ENCODE measurements at regions not wholly inside any gene's neighbourhood (a gene's known extent, or its start where the extent isn't known, plus 50 kb on each side); places are given as distances from the start of the nearest gene placed in this dataset.

GRCh38 chr14:97306760-97307246, 509.6 kb downstream of the VRK1 start:
- DNase-seq: peak in 1 of 5 donors; percentile 66

DNA sequence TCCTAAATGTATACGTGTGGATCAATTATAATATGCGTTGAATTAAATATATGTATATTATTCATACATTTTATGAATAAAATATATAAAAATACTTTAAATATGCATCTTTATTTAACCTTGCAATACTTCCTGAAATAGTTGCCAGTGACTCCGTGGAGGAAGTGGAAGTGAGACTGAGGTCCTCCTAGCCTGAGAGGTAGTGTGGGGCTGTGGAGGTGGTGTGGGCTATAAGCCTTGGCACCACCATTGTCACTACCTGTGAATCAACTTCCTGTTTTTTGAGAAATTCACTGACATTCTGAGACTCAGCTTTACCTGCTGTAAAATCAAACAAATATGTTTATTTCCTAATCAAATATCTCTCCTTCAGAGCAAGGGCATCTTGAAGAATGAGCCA, 514.2 kb downstream of the VRK1 start:
- DNase-seq: no peak

DNA sequence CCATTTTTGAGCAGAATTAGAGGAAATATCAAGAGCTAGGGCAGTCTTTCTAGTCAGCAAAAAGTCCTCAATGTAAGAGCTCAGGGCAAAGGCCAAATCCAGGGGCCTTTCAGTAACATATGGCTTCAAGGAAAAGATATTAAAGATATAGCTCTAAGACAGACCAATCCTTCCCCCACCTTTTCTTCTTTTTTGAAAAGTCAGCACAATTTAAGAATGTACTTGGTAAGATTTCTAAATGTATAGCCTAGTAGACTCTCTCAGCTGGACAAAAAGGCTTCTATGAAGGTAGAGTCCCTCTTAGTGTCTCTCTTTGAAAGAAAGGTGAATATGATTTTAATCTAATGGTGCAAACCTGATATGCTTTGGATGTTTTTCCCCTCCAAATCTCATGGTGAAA, 515.7 kb downstream of the VRK1 start:
- DNase-seq: no peak

GRCh38 chr14:97315790-97316189, 518.6 kb downstream of the VRK1 start:
- no peak for DNase-seq

- DNase-seq: no peak
Observed at GRCh38 chr14:97318380-97318779, 521.2 kb downstream of the VRK1 start.

GRCh38 chr14:97319691-97320090, 522.5 kb downstream of the VRK1 start:
- DNase-seq: no peak

GRCh38 chr14:97328743-97329142, 531.6 kb downstream of the VRK1 start:
- DNase-seq: no peak

DNA sequence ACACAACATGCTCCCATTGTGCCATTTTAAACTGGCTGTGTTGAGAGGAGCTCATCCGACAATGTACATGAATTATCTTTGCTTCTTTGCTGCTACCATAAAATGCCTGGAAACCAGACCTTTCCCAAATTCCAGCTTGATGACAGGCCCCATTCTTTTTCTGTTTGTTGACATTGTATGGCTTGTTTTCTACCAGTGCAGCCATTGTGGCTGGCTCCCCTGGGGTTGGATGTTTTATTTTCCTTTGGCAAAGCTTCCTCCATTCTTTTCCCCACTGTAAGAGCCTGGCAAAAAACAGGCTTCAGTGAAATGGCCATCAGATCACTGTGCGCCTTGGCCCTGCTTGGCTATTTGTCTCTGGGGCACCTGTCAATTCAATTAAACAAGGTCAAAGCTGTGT, 532.5 kb downstream of the VRK1 start:
- DNase-seq: no peak

DNA sequence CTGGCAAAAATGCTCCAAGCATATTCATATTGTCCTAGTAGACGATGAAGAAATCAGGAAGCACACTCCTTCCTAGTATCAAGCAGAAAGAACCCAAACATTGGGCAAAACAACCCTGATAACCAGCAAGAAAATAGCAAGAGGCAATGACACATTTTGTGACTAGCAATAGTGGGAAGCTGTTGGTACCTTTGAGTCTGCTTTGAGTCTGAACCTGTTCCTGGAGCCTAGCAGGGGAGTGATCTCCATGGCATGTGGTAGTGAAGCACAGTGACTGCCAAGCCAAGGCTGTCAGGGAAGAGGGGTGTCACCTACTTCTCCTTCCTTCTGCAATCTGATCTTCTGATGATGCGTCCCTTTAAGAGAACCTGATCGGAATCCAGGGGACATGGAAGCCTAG, 533.9 kb downstream of the VRK1 start:
- no peak for DNase-seq

GRCh38 chr14:97331526-97331925, 534.3 kb downstream of the VRK1 start:
- no peak for DNase-seq

DNA sequence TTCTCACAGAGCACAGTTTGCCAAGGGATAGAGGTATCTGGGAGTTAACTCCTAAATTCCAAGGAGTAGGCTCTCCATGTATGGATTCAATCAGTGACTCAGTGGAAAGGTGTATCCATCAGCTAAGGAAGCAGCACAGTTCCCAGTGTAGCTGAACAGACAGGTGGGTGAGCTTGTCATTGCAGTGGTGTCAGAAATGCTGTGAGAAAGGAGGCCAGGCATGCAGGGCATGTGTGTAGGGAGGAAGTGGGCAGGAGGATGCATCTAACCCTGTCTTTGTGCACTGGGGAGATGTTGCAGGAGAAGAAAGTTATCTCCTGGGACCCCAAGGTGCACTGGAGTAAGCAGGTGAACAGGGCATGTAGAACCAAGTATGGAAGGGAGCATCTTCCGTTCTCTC, 539.0 kb downstream of the VRK1 start:
- peak in 1 of 5 donors; percentile 5 for DNase-seq

DNA sequence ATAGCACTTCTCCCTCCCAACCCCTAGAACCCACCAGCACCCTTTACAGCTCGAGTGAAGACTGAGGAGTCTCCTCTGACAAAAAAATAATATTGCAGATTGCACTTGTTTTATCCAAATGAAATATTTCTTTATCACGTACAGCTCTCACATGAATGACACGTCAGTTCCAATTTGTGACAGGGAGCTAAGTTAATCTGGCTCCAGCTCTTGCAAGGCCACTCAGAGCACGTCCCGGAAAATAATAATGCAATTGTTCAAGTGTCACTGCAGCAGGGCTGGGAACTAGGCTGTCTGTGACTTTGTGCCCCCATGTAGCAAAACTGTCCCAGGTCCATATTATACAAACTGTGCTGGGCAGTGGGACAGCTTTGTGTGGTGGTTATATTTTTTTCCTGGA, 539.6 kb downstream of the VRK1 start:
- DNase-seq: no peak

- no peak for DNase-seq
Observed at GRCh38 chr14:97337267-97337666, 540.1 kb downstream of the VRK1 start.

DNA sequence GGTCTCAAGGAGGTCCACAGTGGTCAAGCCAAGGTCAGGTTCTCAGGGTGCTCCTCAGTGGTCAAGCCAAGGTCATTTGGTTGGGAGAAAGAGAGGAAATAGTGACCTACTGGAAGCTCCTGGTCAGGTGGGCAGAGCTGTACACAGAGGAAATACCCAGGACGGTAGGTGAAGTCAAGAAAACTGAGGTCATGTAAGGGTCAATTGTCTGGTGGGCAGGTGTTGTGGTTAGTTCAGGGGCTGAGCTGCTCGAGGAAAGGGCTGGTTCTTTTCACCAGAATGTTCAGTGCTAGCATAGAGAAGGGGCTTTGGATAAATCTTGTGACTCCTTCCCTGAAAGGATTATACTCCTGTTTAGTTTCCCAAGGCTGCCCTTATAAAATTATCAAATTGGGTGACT, 540.5 kb downstream of the VRK1 start:
- no peak for DNase-seq

- DNase-seq: no peak
Observed at GRCh38 chr14:97344666-97345065, 547.5 kb downstream of the VRK1 start.

GRCh38 chr14:97346675-97347074, 549.5 kb downstream of the VRK1 start:
- DNase-seq: no peak

DNA sequence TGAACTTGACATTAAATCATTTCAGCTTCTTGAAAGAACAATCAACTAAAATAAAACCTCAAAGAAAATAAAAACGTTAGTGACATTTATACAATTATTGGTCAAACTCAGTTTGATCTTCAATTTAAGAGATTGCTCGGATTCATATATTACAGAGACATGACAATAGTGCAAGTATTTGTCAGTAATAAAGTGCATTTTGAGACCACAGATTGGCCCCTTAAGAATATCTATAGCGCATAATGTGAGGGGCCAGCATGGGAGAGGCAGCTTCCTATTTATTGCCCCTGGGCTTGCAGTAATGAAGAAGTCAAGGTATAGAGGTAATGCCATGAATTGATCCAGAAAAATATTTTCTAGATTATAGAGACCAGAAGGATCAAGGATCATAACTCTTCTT, 552.3 kb downstream of the VRK1 start:
- DNase-seq: no peak

DNA sequence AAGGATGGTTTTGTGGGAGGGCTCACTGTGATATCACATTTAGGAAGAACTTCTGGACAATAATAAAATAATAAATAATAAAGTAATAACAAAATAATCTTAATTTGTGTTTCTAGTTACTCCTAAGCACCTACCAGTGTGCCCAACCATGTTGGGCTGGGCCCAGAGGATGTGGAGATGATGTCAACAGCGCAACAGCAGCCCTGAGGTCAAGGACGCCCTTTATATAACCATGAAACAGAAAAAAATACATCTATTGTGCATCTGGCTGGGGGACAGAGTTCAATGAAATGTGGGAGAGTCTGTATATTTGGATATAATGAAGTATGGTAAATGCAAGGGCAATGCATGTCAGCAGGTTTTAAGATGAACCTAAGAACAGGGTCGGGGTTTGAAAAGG, 552.8 kb downstream of the VRK1 start:
- DNase-seq: no peak

DNA sequence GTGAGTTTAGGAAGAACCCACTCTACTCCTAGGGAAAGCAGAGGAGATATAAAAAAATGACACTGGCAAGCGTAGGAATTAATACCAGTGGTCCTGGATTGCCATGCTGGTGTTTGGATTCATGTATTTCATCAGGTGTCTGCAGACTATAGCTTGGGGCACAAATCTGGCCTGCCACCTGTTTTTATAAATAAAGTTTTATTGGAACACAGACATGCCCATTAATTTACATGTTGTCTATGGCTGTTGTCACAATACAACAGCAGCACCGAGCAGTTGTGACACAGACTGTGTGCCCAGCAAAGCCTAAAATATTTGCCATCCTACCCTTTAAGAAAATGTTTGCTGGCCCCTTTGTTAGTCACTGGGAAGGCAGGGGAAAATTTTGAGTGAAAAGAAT, 553.2 kb downstream of the VRK1 start:
- no peak for DNase-seq

- no peak for DNase-seq
Observed at GRCh38 chr14:97350894-97351731, 553.9 kb downstream of the VRK1 start.

DNA sequence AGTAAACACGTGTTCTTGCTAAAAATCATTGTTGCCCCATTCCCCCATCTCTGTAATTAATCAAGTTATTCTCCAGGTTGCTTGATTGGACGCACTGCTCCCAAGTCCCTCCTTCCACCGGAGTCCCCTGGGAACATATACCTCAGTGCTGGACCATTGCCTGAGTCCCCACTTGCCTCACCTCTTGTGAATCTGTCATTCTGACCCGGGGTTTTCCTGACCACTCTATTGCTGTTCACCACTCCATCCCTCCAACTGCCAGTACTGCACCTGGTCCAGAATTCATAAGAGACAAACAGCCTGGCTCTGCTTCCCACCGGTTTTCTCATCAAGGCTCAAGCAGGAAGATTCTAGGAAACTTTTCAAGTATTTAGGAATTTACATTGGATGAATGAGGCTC, 555.9 kb downstream of the VRK1 start:
- DNase-seq: no peak

DNA sequence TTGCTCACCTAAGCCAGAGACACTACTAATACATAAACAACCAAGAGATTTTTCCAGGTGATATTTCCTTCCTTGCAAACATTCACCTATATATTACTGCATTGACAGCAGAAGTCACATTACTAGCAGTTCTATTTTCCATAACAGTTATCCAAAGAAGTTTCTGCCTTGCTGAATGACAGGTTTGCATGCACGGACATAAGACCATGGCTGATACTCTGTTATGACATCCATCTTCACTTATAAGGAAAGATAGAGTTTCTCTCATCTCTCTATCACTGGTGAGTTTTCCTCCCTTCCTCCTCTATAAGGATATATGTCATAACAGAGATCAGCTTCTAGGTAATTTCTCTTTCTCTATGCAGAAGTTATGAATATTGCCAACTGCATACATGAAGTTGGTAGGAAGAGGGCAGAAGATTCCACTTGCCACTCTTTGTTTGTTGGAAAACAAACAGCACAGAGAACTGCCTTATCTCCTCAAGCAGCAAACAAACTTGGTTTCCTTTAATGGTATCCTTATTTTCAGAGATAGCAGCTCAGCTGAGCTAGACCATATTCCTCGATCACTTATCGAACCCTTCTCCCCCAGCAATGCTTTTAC, 557.0 kb downstream of the VRK1 start:
- no peak for DNase-seq

DNA sequence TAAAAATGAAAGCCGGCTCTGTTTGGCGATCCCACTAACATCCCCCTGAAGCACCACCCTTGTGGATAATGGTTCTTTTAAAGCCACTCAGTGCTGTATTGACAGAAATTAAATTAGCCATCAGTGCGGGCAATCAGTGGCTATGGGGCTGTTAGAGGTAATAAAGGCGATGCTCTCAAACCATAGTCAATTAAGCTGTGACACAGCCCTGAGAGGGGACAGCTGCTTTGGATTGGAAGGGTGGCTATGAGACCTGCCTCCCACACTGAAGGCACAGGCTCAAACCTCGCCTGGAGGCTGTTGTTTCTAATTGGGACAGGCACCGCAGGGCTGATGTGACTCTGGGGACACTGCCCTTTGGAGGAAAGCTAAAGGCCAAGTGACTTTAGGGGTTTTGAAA, 562.2 kb downstream of the VRK1 start:
- DNase-seq: no peak

DNA sequence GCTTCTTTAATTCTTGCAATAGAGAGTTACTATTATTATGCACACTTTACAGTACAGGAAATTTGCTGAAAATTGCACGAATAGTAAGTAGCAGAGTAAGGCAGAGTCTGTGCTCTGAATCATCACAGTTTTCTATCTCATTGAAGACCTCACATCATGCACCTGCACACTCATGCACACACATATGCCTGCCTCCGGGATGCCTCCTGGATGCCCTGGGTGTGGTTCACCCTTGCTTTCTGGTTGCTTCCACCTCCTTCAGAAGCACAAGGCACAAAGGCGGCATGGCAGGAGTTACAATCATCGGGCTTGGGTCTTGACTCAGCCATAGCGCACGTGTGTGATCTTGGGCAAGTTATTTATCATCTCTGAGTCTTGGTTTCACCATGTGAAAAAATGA, 564.0 kb downstream of the VRK1 start:
- no peak for DNase-seq

DNA sequence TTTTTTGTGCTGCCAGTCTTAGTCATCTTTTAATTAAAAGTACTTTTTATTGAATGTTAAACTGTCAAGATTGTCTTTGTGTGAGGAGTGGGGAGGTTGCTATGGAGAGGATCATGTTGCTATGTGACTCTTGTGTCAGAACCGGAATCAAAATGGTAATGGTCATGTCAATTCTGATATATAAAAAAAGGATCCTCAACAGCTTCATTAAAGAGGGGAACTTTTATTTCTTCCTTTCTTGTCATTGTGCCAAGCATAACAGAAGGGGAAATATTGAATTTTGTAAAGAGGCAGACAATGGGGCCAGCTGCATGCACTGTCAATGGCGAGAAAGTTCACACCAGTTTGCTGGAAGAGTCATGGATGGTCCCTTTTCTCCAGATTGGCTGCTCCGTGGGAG, 564.8 kb downstream of the VRK1 start:
- no peak for DNase-seq
